GM23338 (cell line): ENCODE measurements at regions not wholly inside any gene's neighbourhood (a gene's known extent, or its start where the extent isn't known, plus 50 kb on each side); places are given as distances from the start of the nearest gene placed in this dataset.

ENCODE experiments used
- CREB1 ChIP-seq: fragments of 250-450 bp; sonication (Bioruptor Pico); IDR thresholded peaks from 2 replicates; pipeline ENCODE4 v1.5.0; 2020; ENCODE audit warnings: low read depth, mild to moderate bottlenecking, moderate library complexity
- EZH2 ChIP-seq: fragments of 200-600 bp; sonication (generic); IDR thresholded peaks from one replicate; pipeline ENCODE4 v1.8.0; 2017; ENCODE audit warnings: antibody characterized with exemption, mild to moderate bottlenecking, low read depth; ENCODE audit not compliant: unreplicated experiment
- EZH2phosphoT487 ChIP-seq: fragments of 200-600 bp; sonication (generic); IDR thresholded peaks from one replicate; pipeline ENCODE4 v1.8.1; 2018; ENCODE audit warnings: antibody characterized with exemption; ENCODE audit not compliant: unreplicated experiment
- POLR2AphosphoS5 ChIP-seq: IDR thresholded peaks from 2 replicates; pipeline ENCODE4 v1.6.1; 2016; ENCODE audit warnings: antibody characterized with exemption, low read depth
- TF ChIP-seq, protein P1 (sequence below), 2 experiments: fragments of 200-600 bp in 1 of 2; sonication (generic) in 1 of 2; conservative IDR thresholded peaks; 2 replicates each; pipeline versions ENCODE4 v1.5.1 to v1.6.1; 2016 to 2017; ENCODE audit warnings: antibody characterized with exemption in 2 of 2, low read depth in 2 of 2, mild to moderate bottlenecking in 2 of 2, moderate library complexity in 1 of 2
- TF ChIP-seq, protein P2 (sequence below): IDR thresholded peaks from one replicate; pipeline ENCODE4 v1.6.1; 2018; ENCODE audit warnings: antibody characterized with exemption; ENCODE audit not compliant: unreplicated experiment

DNA sequence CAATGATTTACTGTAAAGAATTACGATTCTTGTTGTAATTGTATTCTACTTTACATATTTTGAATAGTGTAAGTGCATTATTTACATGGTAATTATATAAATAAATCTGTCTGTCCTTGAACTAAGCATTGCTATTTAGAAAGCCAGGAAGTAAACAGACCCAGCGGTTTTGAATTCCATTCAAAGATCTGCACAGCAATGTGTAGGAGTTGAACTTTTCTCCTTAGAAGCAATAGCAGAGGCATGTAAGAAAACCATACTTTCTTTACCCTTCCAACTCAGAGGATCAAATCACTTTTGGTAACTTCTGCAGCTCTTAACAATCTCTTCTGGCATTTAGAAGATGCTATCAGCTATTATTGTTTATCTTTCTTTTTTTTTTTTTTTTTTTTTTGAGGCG is 109.2 kb upstream of the VRK2 start:
- TF ChIP-seq EZH2 = no peak
- no peak for TF ChIP-seq EZH2phosphoT487
- TF ChIP-seq, protein P1, sequence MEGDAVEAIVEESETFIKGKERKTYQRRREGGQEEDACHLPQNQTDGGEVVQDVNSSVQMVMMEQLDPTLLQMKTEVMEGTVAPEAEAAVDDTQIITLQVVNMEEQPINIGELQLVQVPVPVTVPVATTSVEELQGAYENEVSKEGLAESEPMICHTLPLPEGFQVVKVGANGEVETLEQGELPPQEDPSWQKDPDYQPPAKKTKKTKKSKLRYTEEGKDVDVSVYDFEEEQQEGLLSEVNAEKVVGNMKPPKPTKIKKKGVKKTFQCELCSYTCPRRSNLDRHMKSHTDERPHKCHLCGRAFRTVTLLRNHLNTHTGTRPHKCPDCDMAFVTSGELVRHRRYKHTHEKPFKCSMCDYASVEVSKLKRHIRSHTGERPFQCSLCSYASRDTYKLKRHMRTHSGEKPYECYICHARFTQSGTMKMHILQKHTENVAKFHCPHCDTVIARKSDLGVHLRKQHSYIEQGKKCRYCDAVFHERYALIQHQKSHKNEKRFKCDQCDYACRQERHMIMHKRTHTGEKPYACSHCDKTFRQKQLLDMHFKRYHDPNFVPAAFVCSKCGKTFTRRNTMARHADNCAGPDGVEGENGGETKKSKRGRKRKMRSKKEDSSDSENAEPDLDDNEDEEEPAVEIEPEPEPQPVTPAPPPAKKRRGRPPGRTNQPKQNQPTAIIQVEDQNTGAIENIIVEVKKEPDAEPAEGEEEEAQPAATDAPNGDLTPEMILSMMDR (conservative IDR thresholded peaks at IDR 0.05; ENCODE audit: low read depth in 2 of 2) = no peak
- TF ChIP-seq, protein P2, sequence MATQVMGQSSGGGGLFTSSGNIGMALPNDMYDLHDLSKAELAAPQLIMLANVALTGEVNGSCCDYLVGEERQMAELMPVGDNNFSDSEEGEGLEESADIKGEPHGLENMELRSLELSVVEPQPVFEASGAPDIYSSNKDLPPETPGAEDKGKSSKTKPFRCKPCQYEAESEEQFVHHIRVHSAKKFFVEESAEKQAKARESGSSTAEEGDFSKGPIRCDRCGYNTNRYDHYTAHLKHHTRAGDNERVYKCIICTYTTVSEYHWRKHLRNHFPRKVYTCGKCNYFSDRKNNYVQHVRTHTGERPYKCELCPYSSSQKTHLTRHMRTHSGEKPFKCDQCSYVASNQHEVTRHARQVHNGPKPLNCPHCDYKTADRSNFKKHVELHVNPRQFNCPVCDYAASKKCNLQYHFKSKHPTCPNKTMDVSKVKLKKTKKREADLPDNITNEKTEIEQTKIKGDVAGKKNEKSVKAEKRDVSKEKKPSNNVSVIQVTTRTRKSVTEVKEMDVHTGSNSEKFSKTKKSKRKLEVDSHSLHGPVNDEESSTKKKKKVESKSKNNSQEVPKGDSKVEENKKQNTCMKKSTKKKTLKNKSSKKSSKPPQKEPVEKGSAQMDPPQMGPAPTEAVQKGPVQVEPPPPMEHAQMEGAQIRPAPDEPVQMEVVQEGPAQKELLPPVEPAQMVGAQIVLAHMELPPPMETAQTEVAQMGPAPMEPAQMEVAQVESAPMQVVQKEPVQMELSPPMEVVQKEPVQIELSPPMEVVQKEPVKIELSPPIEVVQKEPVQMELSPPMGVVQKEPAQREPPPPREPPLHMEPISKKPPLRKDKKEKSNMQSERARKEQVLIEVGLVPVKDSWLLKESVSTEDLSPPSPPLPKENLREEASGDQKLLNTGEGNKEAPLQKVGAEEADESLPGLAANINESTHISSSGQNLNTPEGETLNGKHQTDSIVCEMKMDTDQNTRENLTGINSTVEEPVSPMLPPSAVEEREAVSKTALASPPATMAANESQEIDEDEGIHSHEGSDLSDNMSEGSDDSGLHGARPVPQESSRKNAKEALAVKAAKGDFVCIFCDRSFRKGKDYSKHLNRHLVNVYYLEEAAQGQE = no peak
- TF ChIP-seq CREB1 = no peak
- no peak for TF ChIP-seq POLR2AphosphoS5
